ENCODE measurements at regions not wholly inside any gene's neighbourhood (a gene's known extent, or its start where the extent isn't known, plus 50 kb on each side); places are given as distances from the start of the nearest gene placed in this dataset.

DNA sequence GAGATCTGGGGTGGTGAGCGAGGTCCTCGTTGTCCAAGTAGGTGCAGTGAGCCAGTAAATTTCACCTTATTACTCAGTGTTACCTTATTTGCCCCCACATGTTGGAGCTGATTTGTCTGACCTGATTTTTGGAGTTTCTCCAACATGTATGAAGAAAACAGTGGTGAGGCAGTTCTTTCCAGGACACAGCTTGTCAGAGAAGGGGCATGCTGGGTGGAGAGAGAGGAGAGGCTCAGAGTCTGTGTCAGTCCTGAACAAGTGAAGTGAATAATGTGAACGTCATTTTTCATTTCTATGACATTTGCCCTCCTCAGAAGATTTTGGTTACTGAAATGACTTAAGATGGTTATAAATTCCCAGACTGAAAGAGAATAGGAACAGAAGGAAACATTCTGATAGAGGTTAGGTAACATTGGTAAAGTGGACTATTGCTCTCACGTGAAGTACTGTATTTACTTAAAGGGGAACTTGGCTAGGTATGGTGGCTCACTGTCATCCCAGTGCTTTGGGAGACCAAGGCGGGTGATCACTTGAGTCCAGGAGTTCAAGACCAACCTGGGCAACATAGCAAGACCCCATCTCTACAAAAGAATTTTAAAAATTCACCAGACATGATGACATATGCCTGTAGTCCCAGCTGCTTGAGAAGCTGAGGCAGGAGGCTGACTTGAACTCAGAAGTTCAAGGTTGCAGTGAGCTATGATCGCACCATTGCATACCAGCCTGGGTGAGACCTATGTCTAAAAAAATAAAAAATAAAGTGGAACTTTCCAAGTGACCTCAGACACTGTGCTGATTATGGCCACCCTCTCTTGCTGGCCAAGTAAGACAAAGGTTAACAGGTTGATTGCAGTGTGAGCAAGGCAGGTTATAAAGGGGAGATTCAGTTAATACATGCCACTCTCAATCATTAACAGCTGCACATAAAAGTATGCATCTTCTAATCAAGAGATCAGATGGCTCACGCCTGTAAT is 184.3 kb downstream of the EDN1 start:
- TF ChIP-seq, protein P1, sequence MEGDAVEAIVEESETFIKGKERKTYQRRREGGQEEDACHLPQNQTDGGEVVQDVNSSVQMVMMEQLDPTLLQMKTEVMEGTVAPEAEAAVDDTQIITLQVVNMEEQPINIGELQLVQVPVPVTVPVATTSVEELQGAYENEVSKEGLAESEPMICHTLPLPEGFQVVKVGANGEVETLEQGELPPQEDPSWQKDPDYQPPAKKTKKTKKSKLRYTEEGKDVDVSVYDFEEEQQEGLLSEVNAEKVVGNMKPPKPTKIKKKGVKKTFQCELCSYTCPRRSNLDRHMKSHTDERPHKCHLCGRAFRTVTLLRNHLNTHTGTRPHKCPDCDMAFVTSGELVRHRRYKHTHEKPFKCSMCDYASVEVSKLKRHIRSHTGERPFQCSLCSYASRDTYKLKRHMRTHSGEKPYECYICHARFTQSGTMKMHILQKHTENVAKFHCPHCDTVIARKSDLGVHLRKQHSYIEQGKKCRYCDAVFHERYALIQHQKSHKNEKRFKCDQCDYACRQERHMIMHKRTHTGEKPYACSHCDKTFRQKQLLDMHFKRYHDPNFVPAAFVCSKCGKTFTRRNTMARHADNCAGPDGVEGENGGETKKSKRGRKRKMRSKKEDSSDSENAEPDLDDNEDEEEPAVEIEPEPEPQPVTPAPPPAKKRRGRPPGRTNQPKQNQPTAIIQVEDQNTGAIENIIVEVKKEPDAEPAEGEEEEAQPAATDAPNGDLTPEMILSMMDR (conservative IDR thresholded peaks at IDR 0.05) = no peak
- TF ChIP-seq ZFX (IDR thresholded peaks at IDR 0.05) = no peak

All from C4-2B (cell line).